ENCODE measurements at regions not wholly inside any gene's neighbourhood (a gene's known extent, or its start where the extent isn't known, plus 50 kb on each side); places are given as distances from the start of the nearest gene placed in this dataset.

- no peak for DNase-seq
Measured at GRCh38 chr17:74070374-74070773, 133.1 kb upstream of the RPL38 start.

GRCh38 chr17:74070998-74071679 lies 132.3 kb upstream of the RPL38 start:
- no peak for DNase-seq

- DNase-seq, result no peak
Measured at GRCh38 chr17:74072340-74072739, 131.1 kb upstream of the RPL38 start.

- no peak for DNase-seq
Measured at GRCh38 chr17:74076446-74076845, 127.0 kb upstream of the RPL38 start.

- DNase-seq, result no peak
Measured at GRCh38 chr17:74077231-74077630, 126.2 kb upstream of the RPL38 start.

GRCh38 chr17:74078363-74078941 lies 125.0 kb upstream of the RPL38 start:
- no peak for DNase-seq

GRCh38 chr17:74079537-74080300 lies 123.8 kb upstream of the RPL38 start:
- no peak for DNase-seq

- DNase-seq, result no peak
Measured at GRCh38 chr17:74080656-74081582, 122.6 kb upstream of the RPL38 start.

- DNase-seq, result no peak
Measured at GRCh38 chr17:74082886-74083285, 120.6 kb upstream of the RPL38 start.

- DNase-seq, result no peak
Measured at GRCh38 chr17:74083321-74083720, 120.2 kb upstream of the RPL38 start.

- no peak for DNase-seq
Measured at GRCh38 chr17:74085434-74085833, 118.0 kb upstream of the RPL38 start.

GRCh38 chr17:74087002-74087585 lies 116.4 kb upstream of the RPL38 start:
- DNase-seq, result no peak

GRCh38 chr17:74088285-74088933 lies 115.1 kb upstream of the RPL38 start:
- DNase-seq, result no peak

- no peak for DNase-seq
Measured at GRCh38 chr17:74088934-74089329, 114.5 kb upstream of the RPL38 start.

- no peak for DNase-seq
Measured at GRCh38 chr17:74089380-74089779, 114.1 kb upstream of the RPL38 start.

- DNase-seq, result peak; percentile 76
Measured at GRCh38 chr17:74089869-74090464, 113.5 kb upstream of the RPL38 start.

- DNase-seq, result no peak
Measured at GRCh38 chr17:74094651-74095050, 108.8 kb upstream of the RPL38 start.

- no peak for DNase-seq
Measured at GRCh38 chr17:74096456-74096855, 107.0 kb upstream of the RPL38 start.

GRCh38 chr17:74097450-74098135 lies 105.9 kb upstream of the RPL38 start:
- DNase-seq, result no peak

GRCh38 chr17:74098136-74099024 lies 105.1 kb upstream of the RPL38 start:
- no peak for DNase-seq
